ENCODE measurements at regions not wholly inside any gene's neighbourhood (a gene's known extent, or its start where the extent isn't known, plus 50 kb on each side); places are given as distances from the start of the nearest gene placed in this dataset.

GRCh38 chr1:234893359-234893724, 235.3 kb downstream of the TOMM20 start:
- DNase-seq (ENCODE audit: low read depth), result no peak
- no peaks in the 10 kb centered on the region for H3K79me2 ChIP-seq (ENCODE audit: insufficient read depth, low read length)
- no peaks in the 10 kb centered on the region for H3K36me3 ChIP-seq (ENCODE audit: insufficient read depth, low read length)
- TF ChIP-seq CTCF (IDR thresholded peaks at IDR 0.05; ENCODE audit: insufficient read depth, low read depth, low read length) (no peak), EZH2 (IDR thresholded peaks at IDR 0.05; ENCODE audit: insufficient read depth, low read length) (no peak)
- peaks cover 5% of the 10 kb centered on the region for H3K9me3 Mint-ChIP-seq (ENCODE audit: unreplicated experiment)
- FAIRE-seq, result no peak
- H2AFZ ChIP-seq (ENCODE audit: low read depth, low read length), result no peak overlapping the region
- H3K4me2 ChIP-seq (ENCODE audit: low read length), result peak overlapping the region; percentile 17
- peak overlapping the region; percentile 50 for H3K9ac ChIP-seq (ENCODE audit: low read length)
- no peaks in the 10 kb centered on the region for H4K20me1 ChIP-seq (ENCODE audit: insufficient read depth, low read length)
- peak overlapping the region; percentile 75 for H3K27ac ChIP-seq (ENCODE audit: low read depth, low read length)
- no peaks in the 10 kb centered on the region for H3K9me3 ChIP-seq (ENCODE audit: insufficient read depth, low read depth, low read length)
- peaks cover 3% of the 10 kb centered on the region for H3K27me3 Mint-ChIP-seq (ENCODE audit: low read depth, unreplicated experiment)
- H3K36me3 Mint-ChIP-seq (ENCODE audit: low read depth, unreplicated experiment), result no peaks in the 10 kb centered on the region
- H3K27ac Mint-ChIP-seq (ENCODE audit: unreplicated experiment), result no peak overlapping the region
- H3K27me3 ChIP-seq (ENCODE audit: insufficient read depth, low read length), result no peaks in the 10 kb centered on the region
- H3K4me3 Mint-ChIP-seq (ENCODE audit: unreplicated experiment), result no peak overlapping the region
- peaks cover 14% of the 10 kb centered on the region for H3K4me1 Mint-ChIP-seq (ENCODE audit: low read depth, unreplicated experiment)
- no peak overlapping the region for H3K4me3 ChIP-seq (ENCODE audit: insufficient read depth, low read depth, low read length)
- H3K4me1 ChIP-seq (ENCODE audit: insufficient read depth, low read length), result peaks cover 25% of the 10 kb centered on the region

DNA sequence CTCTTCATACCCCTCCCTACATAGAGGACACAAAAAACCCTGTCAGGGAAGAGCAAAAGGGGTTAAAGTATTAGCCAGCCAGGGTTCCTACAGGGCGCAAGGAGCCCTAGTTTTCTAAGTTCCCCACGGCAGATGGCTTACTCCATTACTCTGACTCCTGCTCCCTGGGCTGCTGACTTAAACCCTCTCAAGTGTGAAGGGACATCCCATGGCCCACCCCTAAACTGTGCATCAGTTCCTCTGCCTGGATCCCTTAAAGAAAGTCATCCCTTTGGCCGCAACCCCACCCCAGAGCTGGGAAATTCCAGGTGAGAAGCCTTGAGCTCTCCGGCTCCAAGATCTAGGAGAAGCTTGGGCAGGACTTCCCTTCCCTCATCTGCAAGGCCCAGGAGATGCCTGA, 236.0 kb downstream of the TOMM20 start:
- Mint-ChIP-seq H3K4me3 (ENCODE audit: unreplicated experiment) (no peak overlapping the region), H3K27ac (ENCODE audit: unreplicated experiment) (no peak overlapping the region), H3K4me1 (ENCODE audit: low read depth, unreplicated experiment) (peaks cover 14% of the 10 kb centered on the region), H3K36me3 (ENCODE audit: low read depth, unreplicated experiment) (no peaks in the 10 kb centered on the region), H3K27me3 (ENCODE audit: low read depth, unreplicated experiment) (peaks cover 3% of the 10 kb centered on the region), H3K9me3 (ENCODE audit: unreplicated experiment) (peaks cover 6% of the 10 kb centered on the region)
- Histone ChIP-seq H3K9me3 (ENCODE audit: insufficient read depth, low read depth, low read length) (no peaks in the 10 kb centered on the region), H3K4me3 (ENCODE audit: insufficient read depth, low read depth, low read length) (no peak overlapping the region), H3K79me2 (ENCODE audit: insufficient read depth, low read length) (no peaks in the 10 kb centered on the region), H3K27me3 (ENCODE audit: insufficient read depth, low read length) (no peaks in the 10 kb centered on the region), H3K9ac (ENCODE audit: low read length) (no peak overlapping the region), H3K27ac (ENCODE audit: low read depth, low read length) (no peak overlapping the region), H3K4me2 (ENCODE audit: low read length) (no peak overlapping the region), H3K4me1 (ENCODE audit: insufficient read depth, low read length) (peaks cover 24% of the 10 kb centered on the region), H3K36me3 (ENCODE audit: insufficient read depth, low read length) (no peaks in the 10 kb centered on the region), H2AFZ (ENCODE audit: low read depth, low read length) (no peak overlapping the region), H4K20me1 (ENCODE audit: insufficient read depth, low read length) (no peaks in the 10 kb centered on the region)
- DNase-seq (ENCODE audit: low read depth), result no peak
- TF ChIP-seq EZH2 (IDR thresholded peaks at IDR 0.05; ENCODE audit: insufficient read depth, low read length) (no peak), CTCF (IDR thresholded peaks at IDR 0.05; ENCODE audit: insufficient read depth, low read depth, low read length) (no peak)
- no peak for FAIRE-seq

GRCh38 chr1:234891427-234891826, 237.2 kb downstream of the TOMM20 start:
- Mint-ChIP-seq H3K4me3 (ENCODE audit: unreplicated experiment) (no peak overlapping the region), H3K9me3 (ENCODE audit: unreplicated experiment) (peaks cover 6% of the 10 kb centered on the region), H3K27ac (ENCODE audit: unreplicated experiment) (no peak overlapping the region), H3K4me1 (ENCODE audit: low read depth, unreplicated experiment) (peaks cover 20% of the 10 kb centered on the region), H3K36me3 (ENCODE audit: low read depth, unreplicated experiment) (no peaks in the 10 kb centered on the region), H3K27me3 (ENCODE audit: low read depth, unreplicated experiment) (peaks cover 3% of the 10 kb centered on the region)
- DNase-seq (ENCODE audit: low read depth) (no peak), FAIRE-seq (no peak)
- Histone ChIP-seq H4K20me1 (ENCODE audit: insufficient read depth, low read length) (no peaks in the 10 kb centered on the region), H3K36me3 (ENCODE audit: insufficient read depth, low read length) (no peaks in the 10 kb centered on the region), H3K9ac (ENCODE audit: low read length) (no peak overlapping the region), H3K4me1 (ENCODE audit: insufficient read depth, low read length) (peaks cover 20% of the 10 kb centered on the region), H3K27ac (ENCODE audit: low read depth, low read length) (no peak overlapping the region), H3K4me2 (ENCODE audit: low read length) (no peak overlapping the region), H3K4me3 (ENCODE audit: insufficient read depth, low read depth, low read length) (no peak overlapping the region), H3K9me3 (ENCODE audit: insufficient read depth, low read depth, low read length) (no peaks in the 10 kb centered on the region), H3K27me3 (ENCODE audit: insufficient read depth, low read length) (no peaks in the 10 kb centered on the region), H2AFZ (ENCODE audit: low read depth, low read length) (no peak overlapping the region), H3K79me2 (ENCODE audit: insufficient read depth, low read length) (no peaks in the 10 kb centered on the region)
- TF ChIP-seq CTCF (IDR thresholded peaks at IDR 0.05; ENCODE audit: insufficient read depth, low read depth, low read length) (no peak), EZH2 (IDR thresholded peaks at IDR 0.05; ENCODE audit: insufficient read depth, low read length) (no peak)

Data from astrocyte (in vitro differentiated cells and primary cell).